ENCODE measurements at regions not wholly inside any gene's neighbourhood (a gene's known extent, or its start where the extent isn't known, plus 50 kb on each side); places are given as distances from the start of the nearest gene placed in this dataset.

DNA sequence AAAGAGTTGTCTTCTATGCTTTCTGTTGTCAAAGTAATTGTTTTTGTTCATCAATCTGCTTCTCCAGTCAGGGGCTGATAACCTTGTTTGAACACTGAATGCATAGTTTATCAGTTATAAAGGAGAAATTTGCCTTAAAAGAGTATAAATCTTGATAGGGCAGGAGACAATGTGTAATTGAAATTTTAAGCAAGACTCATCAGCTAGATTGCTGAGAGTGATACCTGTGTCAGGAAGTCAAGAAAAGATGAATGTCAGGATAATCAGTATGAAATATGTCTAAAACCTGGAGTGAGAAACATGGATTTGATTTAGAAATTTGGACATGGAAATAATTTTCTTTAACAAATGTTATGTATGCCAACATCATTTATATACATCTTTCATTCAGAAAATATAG is 1258.1 kb downstream of the EFNA5 start:
- TF ChIP-seq, protein P1, sequence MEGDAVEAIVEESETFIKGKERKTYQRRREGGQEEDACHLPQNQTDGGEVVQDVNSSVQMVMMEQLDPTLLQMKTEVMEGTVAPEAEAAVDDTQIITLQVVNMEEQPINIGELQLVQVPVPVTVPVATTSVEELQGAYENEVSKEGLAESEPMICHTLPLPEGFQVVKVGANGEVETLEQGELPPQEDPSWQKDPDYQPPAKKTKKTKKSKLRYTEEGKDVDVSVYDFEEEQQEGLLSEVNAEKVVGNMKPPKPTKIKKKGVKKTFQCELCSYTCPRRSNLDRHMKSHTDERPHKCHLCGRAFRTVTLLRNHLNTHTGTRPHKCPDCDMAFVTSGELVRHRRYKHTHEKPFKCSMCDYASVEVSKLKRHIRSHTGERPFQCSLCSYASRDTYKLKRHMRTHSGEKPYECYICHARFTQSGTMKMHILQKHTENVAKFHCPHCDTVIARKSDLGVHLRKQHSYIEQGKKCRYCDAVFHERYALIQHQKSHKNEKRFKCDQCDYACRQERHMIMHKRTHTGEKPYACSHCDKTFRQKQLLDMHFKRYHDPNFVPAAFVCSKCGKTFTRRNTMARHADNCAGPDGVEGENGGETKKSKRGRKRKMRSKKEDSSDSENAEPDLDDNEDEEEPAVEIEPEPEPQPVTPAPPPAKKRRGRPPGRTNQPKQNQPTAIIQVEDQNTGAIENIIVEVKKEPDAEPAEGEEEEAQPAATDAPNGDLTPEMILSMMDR (IDR thresholded peaks at IDR 0.05), result no peak
- no peak for TF ChIP-seq POLR2AphosphoS5 (IDR thresholded peaks at IDR 0.05)

Data from sigmoid colon (tissue), 4 donors.